Liver (tissue), 8 donors: ENCODE measurements at regions not wholly inside any gene's neighbourhood (a gene's known extent, or its start where the extent isn't known, plus 50 kb on each side); places are given as distances from the start of the nearest gene placed in this dataset.

Experiments
- DNase-seq: peaks from one replicate; pipeline ENCODE4 v3.0.0-alpha.2; 2017; ENCODE audit warnings: low spot score
- H3K27ac ChIP-seq, 2 donors: one replicate each; pipeline ENCODE4 v1.7.0; 2013; ENCODE audit warnings: inconsistent platforms in 2 of 2, low read length in 2 of 2, control low read depth in 1 of 2, low read depth in 1 of 2, mild to moderate bottlenecking in 1 of 2
- H3K27me3 ChIP-seq, 4 donors: one replicate each; pipeline versions ENCODE4 v1.6.1 to v1.7.0; 2013; ENCODE audit warnings: low read length in 3 of 4, inconsistent platforms in 1 of 4, mild to moderate bottlenecking in 1 of 4, moderate library complexity in 1 of 4; ENCODE audit not compliant: control insufficient read depth in 4 of 4, insufficient read depth in 4 of 4
- H3K36me3 ChIP-seq, 4 donors: one replicate each; pipeline versions ENCODE4 v1.6.1 to v1.7.0; 2013; ENCODE audit warnings: low read length in 3 of 4, mild to moderate bottlenecking in 3 of 4, low read depth in 1 of 4, moderate library complexity in 1 of 4; ENCODE audit not compliant: control insufficient read depth in 4 of 4, insufficient read depth in 3 of 4
- H3K4me1 ChIP-seq, 4 donors: one replicate each; pipeline versions ENCODE4 v1.6.1 to v1.7.0; 2013; ENCODE audit warnings: low read length in 3 of 4, mild to moderate bottlenecking in 3 of 4, moderate library complexity in 1 of 4; ENCODE audit not compliant: control insufficient read depth in 4 of 4, insufficient read depth in 4 of 4
- H3K4me3 ChIP-seq, 3 donors: one replicate each; pipeline versions ENCODE4 v1.6.1 to v1.7.0; 2013; ENCODE audit warnings: low read length in 3 of 3, control low read depth in 1 of 3, low read depth in 1 of 3, mild to moderate bottlenecking in 1 of 3
- H3K9ac ChIP-seq, 2 donors: one replicate each; pipeline ENCODE4 v1.7.0; 2013; ENCODE audit warnings: low read length in 2 of 2, mild to moderate bottlenecking in 2 of 2, moderate library complexity in 2 of 2, control low read depth in 1 of 2, low read depth in 1 of 2
- H3K9me3 ChIP-seq, 4 donors: one replicate each; pipeline versions ENCODE4 v1.6.1 to v1.7.0; 2013; ENCODE audit warnings: low read length in 3 of 4; ENCODE audit not compliant: control insufficient read depth in 4 of 4
- ATF3 ChIP-seq: IDR thresholded peaks from 2 replicates; pipeline ENCODE4 v1.6.1; 2016; ENCODE audit warnings: antibody characterized with exemption
- CTCF ChIP-seq: fragments of 150-350 bp; IDR thresholded peaks from 2 replicates; pipeline ENCODE4 v1.5.1; 2017; ENCODE audit warnings: improper control_type of control experiment, low read depth, low read length; ENCODE audit not compliant: missing input control
- EGR1 ChIP-seq, 2 donors: IDR thresholded peaks; 2 replicates each; pipeline ENCODE4 v1.6.1; 2016 to 2018; ENCODE audit warnings: antibody characterized with exemption in 2 of 2, low read depth in 2 of 2
- FOXA1 ChIP-seq: IDR thresholded peaks from 2 replicates; pipeline ENCODE4 v1.6.1; 2016; ENCODE audit warnings: antibody characterized with exemption
- FOXA2 ChIP-seq: IDR thresholded peaks from 2 replicates; pipeline ENCODE4 v1.6.1; 2016; ENCODE audit warnings: antibody characterized with exemption
- HNF4G ChIP-seq: IDR thresholded peaks from 2 replicates; pipeline ENCODE4 v1.6.1; 2016; ENCODE audit warnings: antibody characterized with exemption
- JUND ChIP-seq, 2 donors: IDR thresholded peaks; 2 replicates each; pipeline ENCODE4 v1.6.1; 2016; ENCODE audit warnings: antibody characterized with exemption in 2 of 2
- MAX ChIP-seq: IDR thresholded peaks from 2 replicates; pipeline ENCODE4 v1.6.1; 2016; ENCODE audit warnings: antibody characterized with exemption
- NR2F2 ChIP-seq: IDR thresholded peaks from 2 replicates; pipeline ENCODE4 v1.6.1; 2016; ENCODE audit warnings: antibody characterized with exemption
- RAD21 ChIP-seq, 2 donors: IDR thresholded peaks; 2 replicates each; pipeline ENCODE4 v1.6.1; 2016; ENCODE audit warnings: antibody characterized with exemption in 2 of 2, mild to moderate bottlenecking in 2 of 2
- RXRA ChIP-seq, 2 donors: IDR thresholded peaks; 2 replicates each; pipeline ENCODE4 v1.6.1; 2017 to 2018; ENCODE audit warnings: antibody characterized with exemption in 2 of 2, mild to moderate bottlenecking in 1 of 2
- SP1 ChIP-seq: IDR thresholded peaks from 2 replicates; pipeline ENCODE4 v1.6.1; 2018; ENCODE audit warnings: antibody characterized with exemption, mild to moderate bottlenecking
- TAF1 ChIP-seq: conservative IDR thresholded peaks from 2 replicates; pipeline ENCODE4 v1.6.1; 2016; ENCODE audit warnings: antibody characterized with exemption, mild to moderate bottlenecking
- YY1 ChIP-seq: IDR thresholded peaks from 2 replicates; pipeline ENCODE4 v1.6.1; 2016; ENCODE audit warnings: antibody characterized with exemption, mild to moderate bottlenecking
- ZBTB33 ChIP-seq: IDR thresholded peaks from 2 replicates; pipeline ENCODE4 v1.6.1; 2016; ENCODE audit warnings: antibody characterized with exemption
- WGBS: extraction: QIAGEN DNeasy Blood & Tissue Kit; methylation state at CpG from one replicate; pipeline ENCODE4 v1.1.7; 2013; 5-methylcytosine and 5-hydroxymethylcytosine counted together
- TF ChIP-seq, protein P1 (sequence below): IDR thresholded peaks from 2 replicates; pipeline ENCODE4 v1.6.1; 2016; ENCODE audit warnings: antibody characterized with exemption, mild to moderate bottlenecking
- donor health status: healthy.
- donor health status: healthy.
- donor health status: healthy.
- donor health status: healthy.
- donor health status: healthy.

- Histone ChIP-seq H3K27me3 (no peaks in the 10 kb centered on the region), H3K4me3 (no peak overlapping the region), H3K9ac (no peak overlapping the region), H3K4me1 (no peaks in the 10 kb centered on the region), H3K9me3 (no peaks in the 10 kb centered on the region), H3K36me3 (no peaks in the 10 kb centered on the region), H3K27ac (no peak overlapping the region)
- 90% methylated on average over 7 of the region's 7 CpGs for WGBS
- no peak for TF ChIP-seq SP1
- TF ChIP-seq JUND (IDR thresholded peaks at IDR 0.05), result no peak
- TF ChIP-seq EGR1 (IDR thresholded peaks at IDR 0.05; ENCODE audit: low read depth in 2 of 2), result no peak
- no peak for TF ChIP-seq ZBTB33
- TF ChIP-seq MAX, result no peak
- TF ChIP-seq FOXA2, result no peak
- no peak for TF ChIP-seq FOXA1
- no peak for TF ChIP-seq RAD21 (IDR thresholded peaks at IDR 0.05)
- TF ChIP-seq RXRA (IDR thresholded peaks at IDR 0.05), result no peak
- no peak for TF ChIP-seq TAF1
- no peak for TF ChIP-seq YY1
- TF ChIP-seq HNF4G, result no peak
- no peak for TF ChIP-seq CTCF
- TF ChIP-seq ATF3, result no peak
- TF ChIP-seq, protein P1, sequence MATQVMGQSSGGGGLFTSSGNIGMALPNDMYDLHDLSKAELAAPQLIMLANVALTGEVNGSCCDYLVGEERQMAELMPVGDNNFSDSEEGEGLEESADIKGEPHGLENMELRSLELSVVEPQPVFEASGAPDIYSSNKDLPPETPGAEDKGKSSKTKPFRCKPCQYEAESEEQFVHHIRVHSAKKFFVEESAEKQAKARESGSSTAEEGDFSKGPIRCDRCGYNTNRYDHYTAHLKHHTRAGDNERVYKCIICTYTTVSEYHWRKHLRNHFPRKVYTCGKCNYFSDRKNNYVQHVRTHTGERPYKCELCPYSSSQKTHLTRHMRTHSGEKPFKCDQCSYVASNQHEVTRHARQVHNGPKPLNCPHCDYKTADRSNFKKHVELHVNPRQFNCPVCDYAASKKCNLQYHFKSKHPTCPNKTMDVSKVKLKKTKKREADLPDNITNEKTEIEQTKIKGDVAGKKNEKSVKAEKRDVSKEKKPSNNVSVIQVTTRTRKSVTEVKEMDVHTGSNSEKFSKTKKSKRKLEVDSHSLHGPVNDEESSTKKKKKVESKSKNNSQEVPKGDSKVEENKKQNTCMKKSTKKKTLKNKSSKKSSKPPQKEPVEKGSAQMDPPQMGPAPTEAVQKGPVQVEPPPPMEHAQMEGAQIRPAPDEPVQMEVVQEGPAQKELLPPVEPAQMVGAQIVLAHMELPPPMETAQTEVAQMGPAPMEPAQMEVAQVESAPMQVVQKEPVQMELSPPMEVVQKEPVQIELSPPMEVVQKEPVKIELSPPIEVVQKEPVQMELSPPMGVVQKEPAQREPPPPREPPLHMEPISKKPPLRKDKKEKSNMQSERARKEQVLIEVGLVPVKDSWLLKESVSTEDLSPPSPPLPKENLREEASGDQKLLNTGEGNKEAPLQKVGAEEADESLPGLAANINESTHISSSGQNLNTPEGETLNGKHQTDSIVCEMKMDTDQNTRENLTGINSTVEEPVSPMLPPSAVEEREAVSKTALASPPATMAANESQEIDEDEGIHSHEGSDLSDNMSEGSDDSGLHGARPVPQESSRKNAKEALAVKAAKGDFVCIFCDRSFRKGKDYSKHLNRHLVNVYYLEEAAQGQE, result no peak
- no peak for TF ChIP-seq NR2F2
- DNase-seq, result no peak
Observed at GRCh38 chr6:125597411-125598253, 151.8 kb upstream of the HEY2 start.

DNA sequence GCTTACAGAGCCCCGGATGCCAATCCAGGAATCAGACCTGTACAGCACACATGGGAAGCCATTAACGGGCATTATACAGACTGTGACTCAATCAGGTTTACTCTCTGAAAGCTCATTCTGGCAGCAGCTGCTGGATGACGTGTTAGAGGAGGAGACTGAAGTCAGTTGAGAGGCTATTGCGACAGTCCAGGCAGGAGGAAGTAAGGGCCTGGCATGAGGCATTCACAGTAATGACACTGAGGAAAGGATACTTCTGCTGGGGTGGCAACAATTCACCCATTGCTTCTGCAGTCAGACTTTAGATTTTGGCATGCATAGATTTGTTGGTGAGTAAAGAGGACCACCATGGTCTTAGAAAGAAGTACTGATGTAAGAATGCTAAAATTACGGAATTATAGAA is 151.0 kb upstream of the HEY2 start:
- no peak for DNase-seq
- no peaks in the 10 kb centered on the region for H3K9me3 ChIP-seq
- H3K36me3 ChIP-seq, result no peaks in the 10 kb centered on the region
- no peaks in the 10 kb centered on the region for H3K27me3 ChIP-seq
- no peaks in the 10 kb centered on the region for H3K4me1 ChIP-seq
- no peak overlapping the region for H3K9ac ChIP-seq
- TF ChIP-seq YY1, result no peak
- no peak for TF ChIP-seq ZBTB33
- TF ChIP-seq, protein P1, result no peak
- 75% methylated on average over 5 of the region's 5 CpGs for WGBS
- no peak overlapping the region for H3K4me3 ChIP-seq
- no peak overlapping the region for H3K27ac ChIP-seq
